Right cardiac atrium (tissue), 5 donors: ENCODE measurements at regions not wholly inside any gene's neighbourhood (a gene's known extent, or its start where the extent isn't known, plus 50 kb on each side); places are given as distances from the start of the nearest gene placed in this dataset.

Experiments
- ATAC-seq, 2 donors: fragments of 200-7000 bp; cut with Tn5 transposase; one replicate each; pipeline versions ENCODE4 v1.8.0 to v1.9.1; 2020; ENCODE audit warnings: moderate library complexity in 2 of 2, mild to moderate bottlenecking in 1 of 2
- DNase-seq, 3 donors: peaks; one replicate each; pipeline ENCODE4 v3.0.0-alpha.2; 2020
- H3K27ac ChIP-seq: one replicate; pipeline ENCODE4 v1.5.1; 2013; ENCODE audit warnings: mild to moderate bottlenecking, low read length, control low read depth, moderate library complexity
- H3K27me3 ChIP-seq: one replicate; pipeline ENCODE4 v1.6.1; 2013; ENCODE audit not compliant: control insufficient read depth, insufficient read depth
- H3K4me1 ChIP-seq: one replicate; pipeline ENCODE4 v1.6.1; 2013; ENCODE audit warnings: low read length; ENCODE audit not compliant: control insufficient read depth, insufficient read depth
- H3K4me3 ChIP-seq: one replicate; pipeline ENCODE4 v1.5.1; 2013; ENCODE audit warnings: low read length, control low read depth
- H3K9me3 ChIP-seq: one replicate; pipeline ENCODE4 v1.6.1; 2013; ENCODE audit warnings: low read length; ENCODE audit not compliant: control insufficient read depth
- WGBS: extraction: QIAGEN DNeasy Blood & Tissue Kit; methylation state at CpG from one replicate; pipeline ENCODE4 v1.1.7; 2013; 5-methylcytosine and 5-hydroxymethylcytosine counted together
- intact Hi-C, 4 donors: fragments of 100-400 bp; cut with DNase I; formaldehyde crosslinking; loops; one replicate each; pipeline versions ENCODE4 v1.11.0 to v1.14.0; 2022 to 2023
- donor health status: healthy with polysubstance abuse.
- donor health status: DM: no; HTN: yes; CAD: no.
- donor health status: DM: no; HTN: no; CAD: no.
- donor health status: DM: no; HTN: yes; CAD: no; lungs with severe emphysema.
- donor health status: DM: yes; HTN: yes; CAD: no.

DNA sequence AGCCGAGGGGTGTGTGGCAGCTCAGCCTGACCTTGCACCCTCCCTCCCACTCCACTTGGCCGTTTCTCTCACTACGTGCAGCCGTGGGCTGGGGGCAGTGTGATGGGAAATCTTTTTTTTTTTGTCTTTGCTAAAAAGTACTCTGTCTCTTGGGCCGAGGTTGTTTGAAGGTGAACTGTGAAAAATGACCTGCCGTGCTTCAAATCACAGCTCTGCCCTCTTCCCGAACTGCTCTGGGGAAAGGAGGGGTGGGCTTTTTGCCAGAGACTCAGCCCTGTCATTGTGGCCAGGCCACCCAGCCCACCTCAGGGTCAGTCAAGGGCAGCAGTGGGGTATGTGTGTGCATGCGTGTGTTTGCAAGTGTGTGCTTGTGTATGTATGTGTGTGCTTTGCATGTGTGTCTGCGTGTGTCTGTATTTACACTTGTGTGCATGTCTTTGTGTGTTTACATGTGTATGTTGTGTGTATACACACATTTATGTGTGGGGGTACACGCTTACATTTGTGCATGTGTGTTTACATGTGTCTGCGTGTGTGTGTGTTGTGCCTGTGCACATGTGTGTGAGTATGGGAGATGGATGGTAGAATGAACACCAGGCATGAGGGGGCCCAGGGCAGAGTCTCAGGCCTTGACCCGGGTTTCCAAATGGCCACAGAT is 61.3 kb upstream of the HAAO start:
- DNase-seq (no peak), ATAC-seq (no peak)
- Histone ChIP-seq H3K27ac (peak overlapping the region; percentile 11), H3K9me3 (no peaks in the 10 kb centered on the region), H3K4me1 (peaks cover 8% of the 10 kb centered on the region), H3K4me3 (no peak overlapping the region), H3K27me3 (no peaks in the 10 kb centered on the region)
- 58% methylated on average over 12 of the region's 12 CpGs for WGBS
- intact Hi-C loops, result loop anchor here in 1 of 4 donors (10.0 kb wide), 1 partner anchor 371 kb away; the partner anchor contains the start of gene ZFP36L2

DNA sequence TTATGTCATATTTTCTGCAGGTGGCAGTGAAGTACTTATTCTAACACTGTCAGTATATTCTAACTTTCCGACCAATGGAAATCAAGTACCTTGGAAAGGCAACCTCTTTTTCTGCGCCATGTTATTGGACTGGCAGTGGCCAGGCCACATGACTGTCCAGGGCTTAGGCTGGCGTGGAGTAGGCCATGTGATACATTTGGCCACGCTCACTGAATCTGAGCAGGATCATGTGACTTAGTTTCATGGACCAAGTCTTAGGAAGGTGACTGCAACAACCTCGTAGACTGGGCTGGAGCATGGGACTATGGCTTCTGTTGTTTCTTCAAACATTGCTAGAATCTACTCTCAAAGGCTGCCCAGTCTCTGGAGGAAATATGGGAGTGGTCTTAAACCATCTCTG is 60.4 kb upstream of the HAAO start:
- intact Hi-C loops, result loop anchor here in 1 of 4 donors (10.0 kb wide), 1 partner anchor 372 kb away; the partner anchor contains the start of gene ZFP36L2
- no peak overlapping the region for H3K4me3 ChIP-seq
- DNase-seq (no peak), ATAC-seq (no peak)
- no peak overlapping the region for H3K27ac ChIP-seq
- no peaks in the 10 kb centered on the region for H3K9me3 ChIP-seq
- H3K27me3 ChIP-seq, result no peaks in the 10 kb centered on the region
- WGBS, result 88% methylated on average over 5 of the region's 5 CpGs
- peaks cover 9% of the 10 kb centered on the region for H3K4me1 ChIP-seq

DNA sequence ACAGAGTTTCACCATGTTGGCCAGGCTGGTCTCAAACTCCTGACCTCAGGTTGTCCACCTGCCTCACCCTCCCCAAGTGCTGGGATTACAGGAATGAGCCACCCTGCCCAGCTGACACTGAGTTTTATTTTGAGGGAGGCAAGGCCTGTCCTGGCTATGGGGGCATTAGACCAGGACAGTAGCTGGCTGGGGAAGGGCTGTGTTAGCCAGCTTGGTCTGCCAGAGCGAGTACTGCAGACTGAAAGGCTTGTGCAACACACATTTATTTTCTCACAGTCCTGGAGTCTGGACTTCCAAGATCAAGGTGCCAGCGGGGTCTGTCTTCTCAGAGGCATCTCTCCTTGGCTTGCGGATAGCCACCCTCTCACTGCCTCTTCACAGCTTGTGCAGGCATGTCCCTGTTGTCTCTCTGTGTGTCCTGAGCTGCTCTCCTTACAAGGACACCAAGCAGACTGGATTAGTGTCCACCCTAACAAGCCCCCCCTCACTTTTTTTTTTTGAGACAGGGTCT is 59.4 kb upstream of the HAAO start:
- 85% methylated on average over 3 of the region's 3 CpGs for WGBS
- Histone ChIP-seq H3K27ac (no peak overlapping the region), H3K4me1 (peaks cover 12% of the 10 kb centered on the region), H3K9me3 (no peaks in the 10 kb centered on the region), H3K27me3 (no peaks in the 10 kb centered on the region), H3K4me3 (no peak overlapping the region)
- DNase-seq (no peak), ATAC-seq (no peak)
- intact Hi-C loops, result loop anchor here in 1 of 4 donors (10.0 kb wide), 1 partner anchor 373 kb away; the partner anchor contains the start of gene ZFP36L2

DNA sequence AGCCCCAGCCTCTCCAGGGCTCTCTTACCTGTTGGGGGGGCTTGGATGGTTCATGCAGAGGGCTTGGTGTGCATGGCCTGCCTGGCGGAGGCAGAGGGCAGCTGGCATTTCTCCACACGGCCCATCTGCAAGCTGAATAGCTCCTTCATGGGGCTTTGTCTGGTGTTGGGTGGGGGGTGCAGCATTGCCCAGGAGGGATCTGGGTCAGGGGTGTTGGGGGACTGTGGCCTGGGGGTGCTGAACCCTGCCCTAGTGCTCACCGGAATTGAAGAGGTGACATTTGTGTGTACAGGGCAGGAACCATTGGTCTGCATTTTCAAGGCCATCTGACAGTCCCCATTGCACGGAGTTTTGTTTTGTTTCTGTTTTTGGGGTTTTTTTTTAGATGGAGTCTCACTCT is 58.8 kb upstream of the HAAO start:
- no peak for ATAC-seq
- no peak for DNase-seq
- H3K27ac ChIP-seq, result no peak overlapping the region
- H3K9me3 ChIP-seq, result no peaks in the 10 kb centered on the region
- H3K4me3 ChIP-seq, result no peak overlapping the region
- peaks cover 12% of the 10 kb centered on the region for H3K4me1 ChIP-seq
- WGBS, result 68% methylated on average over 4 of the region's 4 CpGs
- H3K27me3 ChIP-seq, result no peaks in the 10 kb centered on the region
- intact Hi-C loops, result loop anchor here in 1 of 4 donors (10.0 kb wide), 1 partner anchor 374 kb away; the partner anchor contains the start of gene ZFP36L2

DNA sequence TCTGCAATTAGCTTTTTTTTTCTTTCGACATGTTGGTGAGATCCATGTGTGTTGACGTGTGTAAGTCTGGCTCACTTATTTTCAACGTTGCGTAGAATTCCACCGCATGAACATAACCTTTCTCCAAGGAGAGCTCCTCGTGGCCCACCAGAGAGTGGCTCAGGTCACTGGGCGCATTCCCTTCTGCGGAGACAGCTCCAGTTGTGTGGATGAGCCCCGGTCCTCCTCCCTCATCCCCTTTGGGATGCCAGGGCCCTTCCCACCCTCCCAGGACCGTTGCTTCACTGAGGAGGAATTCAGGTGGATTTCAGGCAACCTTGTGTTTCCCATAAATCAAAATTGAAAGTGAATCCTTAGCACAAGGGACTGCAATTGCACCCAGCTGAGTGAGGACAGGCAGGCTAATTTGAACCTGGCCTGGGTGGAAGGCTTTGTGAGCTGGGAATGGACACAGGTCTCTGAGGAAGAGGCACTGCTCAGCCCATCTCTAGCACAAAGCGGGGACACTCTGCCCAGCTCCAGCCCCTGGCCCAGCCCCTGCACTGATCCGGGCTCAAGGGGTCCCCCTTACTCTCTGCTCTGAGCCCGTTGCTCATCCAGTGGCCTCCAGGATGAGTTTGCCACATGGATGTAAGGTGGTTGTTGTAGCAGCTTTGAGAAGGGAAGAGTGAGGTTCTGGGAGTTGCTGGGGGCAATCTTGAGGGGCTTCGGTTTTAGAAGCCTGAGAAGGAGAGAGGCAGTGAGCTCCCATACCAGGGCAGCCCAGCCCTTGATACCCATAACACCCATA is 57.8 kb upstream of the HAAO start:
- peaks cover 19% of the 10 kb centered on the region for H3K4me1 ChIP-seq
- no peak overlapping the region for H3K27ac ChIP-seq
- DNase-seq (no peak), ATAC-seq (no peak)
- no peaks in the 10 kb centered on the region for H3K27me3 ChIP-seq
- intact Hi-C loops, result loop anchor here in 1 of 4 donors (10.0 kb wide), 1 partner anchor 375 kb away; the partner anchor contains the start of gene ZFP36L2
- no peaks in the 10 kb centered on the region for H3K9me3 ChIP-seq
- 83% methylated on average over 14 of the region's 14 CpGs for WGBS
- H3K4me3 ChIP-seq, result no peak overlapping the region

DNA sequence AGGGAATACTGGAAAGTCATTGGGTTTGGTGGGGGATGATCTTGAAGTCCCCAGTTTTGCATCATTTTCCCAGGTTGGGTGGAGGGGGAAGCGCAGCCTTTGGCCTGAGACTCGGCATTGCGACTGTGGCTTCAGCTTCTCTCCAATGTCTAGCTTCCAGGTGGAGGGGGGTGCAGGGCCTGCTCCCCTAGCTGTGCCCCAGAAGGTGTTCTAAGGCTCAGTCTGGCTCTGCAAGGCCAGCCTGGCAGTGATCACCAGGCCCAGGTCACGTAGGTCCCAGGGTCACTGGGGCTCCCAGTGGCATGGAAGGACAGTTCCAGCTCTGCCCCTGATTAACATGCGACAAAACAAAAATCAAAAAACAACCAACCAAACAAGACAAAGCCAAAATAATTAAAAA is 56.9 kb upstream of the HAAO start:
- Histone ChIP-seq H3K4me3 (no peak overlapping the region), H3K27ac (no peak overlapping the region), H3K4me1 (peaks cover 17% of the 10 kb centered on the region), H3K27me3 (no peaks in the 10 kb centered on the region), H3K9me3 (no peaks in the 10 kb centered on the region)
- DNase-seq (no peak), ATAC-seq (no peak)
- WGBS, result over 99% methylated on average over 5 of the region's 5 CpGs
- intact Hi-C loops, result no loop called here

DNA sequence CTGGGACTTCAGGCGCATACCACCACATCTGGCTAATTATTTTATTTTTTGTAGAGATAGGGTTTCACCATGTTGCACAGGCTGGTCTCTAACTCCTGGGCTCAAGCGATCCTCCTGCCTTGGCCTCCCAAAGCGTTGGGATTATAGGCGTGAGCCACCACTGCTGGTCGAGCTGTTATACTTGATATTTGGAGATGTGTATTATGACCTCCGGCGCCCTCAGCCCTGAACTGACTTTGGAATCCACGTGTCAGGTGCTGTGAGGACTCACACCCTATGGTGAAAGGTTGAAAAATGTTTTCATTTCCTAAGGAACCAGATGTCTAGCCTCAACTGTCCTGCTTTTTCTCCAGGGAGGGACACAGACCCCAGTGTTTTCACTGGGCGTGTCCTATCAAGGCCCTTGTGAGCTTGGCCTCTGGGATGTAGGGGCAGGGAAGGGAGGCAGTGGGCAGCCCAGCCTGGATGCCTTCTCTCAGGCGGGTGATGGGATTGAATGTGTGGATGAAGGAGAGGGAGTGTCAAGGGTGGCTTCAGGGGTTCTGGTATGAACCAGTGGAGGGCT is 56.4 kb upstream of the HAAO start:
- Histone ChIP-seq H3K4me1 (peaks cover 15% of the 10 kb centered on the region), H3K9me3 (no peaks in the 10 kb centered on the region), H3K4me3 (no peak overlapping the region), H3K27me3 (no peaks in the 10 kb centered on the region), H3K27ac (no peak overlapping the region)
- WGBS, result 94% methylated on average over 10 of the region's 10 CpGs
- intact Hi-C loops, result no loop called here
- no peak for ATAC-seq
- no peak for DNase-seq

DNA sequence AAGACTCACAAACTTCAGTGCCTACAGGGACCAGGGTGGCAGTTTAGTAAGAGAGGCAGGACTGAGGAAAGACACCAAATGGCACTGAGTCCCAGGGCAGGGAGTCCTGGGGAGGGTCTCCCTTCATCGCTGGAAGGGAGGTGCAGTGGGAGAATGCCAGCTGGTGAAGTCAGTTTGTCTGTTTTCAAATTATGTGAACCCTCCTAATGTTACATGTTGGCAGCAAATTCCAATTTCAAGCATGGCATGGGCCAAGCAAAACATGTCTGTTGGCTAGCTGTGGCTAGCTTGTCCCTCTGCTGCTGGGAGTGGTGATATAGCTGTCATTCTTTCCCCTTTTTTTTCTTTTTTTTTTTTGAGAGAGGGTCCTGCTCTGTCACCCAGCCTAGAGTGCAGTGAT is 55.9 kb upstream of the HAAO start:
- Histone ChIP-seq H3K4me1 (peaks cover 13% of the 10 kb centered on the region), H3K9me3 (no peaks in the 10 kb centered on the region), H3K27me3 (no peaks in the 10 kb centered on the region), H3K4me3 (no peak overlapping the region), H3K27ac (no peak overlapping the region)
- 53% methylated on average over 1 of the region's 1 CpG for WGBS
- intact Hi-C loops, result no loop called here
- ATAC-seq (peak in 1 of 2 donors; percentile 59), DNase-seq (peak in 1 of 3 donors; percentile 74)

DNA sequence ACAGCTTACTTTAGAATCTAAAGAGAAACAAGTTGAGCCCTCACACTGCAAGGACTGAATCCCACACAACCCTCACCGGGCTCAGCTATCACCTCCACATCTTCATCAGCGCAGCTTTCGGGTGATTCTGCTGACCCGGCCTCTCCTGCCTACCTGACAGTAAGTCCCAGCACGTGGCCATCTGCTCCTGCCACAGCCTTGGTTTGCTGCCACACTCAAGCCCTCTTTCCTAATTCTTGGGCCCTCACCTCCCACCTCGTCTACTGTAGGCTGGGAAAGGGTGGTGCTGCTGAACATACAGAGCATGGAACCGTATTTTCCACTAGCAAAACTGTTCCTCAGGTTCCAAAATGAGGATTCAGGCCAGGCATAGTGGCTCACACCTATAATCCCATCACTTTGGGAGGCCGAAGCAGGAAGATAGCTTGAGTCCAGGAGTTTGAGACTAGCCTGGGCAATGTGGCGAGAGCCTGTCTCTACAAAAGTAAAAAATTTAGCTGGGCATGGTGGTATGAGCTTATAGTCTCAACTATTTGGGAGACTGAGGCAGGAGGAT is 55.3 kb upstream of the HAAO start:
- Histone ChIP-seq H3K27ac (peak overlapping the region; percentile 48), H3K4me1 (peaks cover 13% of the 10 kb centered on the region), H3K27me3 (no peaks in the 10 kb centered on the region), H3K9me3 (no peaks in the 10 kb centered on the region), H3K4me3 (no peak overlapping the region)
- ATAC-seq, result no peak
- DNase-seq, result no peak
- WGBS, result 89% methylated on average over 9 of the region's 9 CpGs
- intact Hi-C loops, result no loop called here

DNA sequence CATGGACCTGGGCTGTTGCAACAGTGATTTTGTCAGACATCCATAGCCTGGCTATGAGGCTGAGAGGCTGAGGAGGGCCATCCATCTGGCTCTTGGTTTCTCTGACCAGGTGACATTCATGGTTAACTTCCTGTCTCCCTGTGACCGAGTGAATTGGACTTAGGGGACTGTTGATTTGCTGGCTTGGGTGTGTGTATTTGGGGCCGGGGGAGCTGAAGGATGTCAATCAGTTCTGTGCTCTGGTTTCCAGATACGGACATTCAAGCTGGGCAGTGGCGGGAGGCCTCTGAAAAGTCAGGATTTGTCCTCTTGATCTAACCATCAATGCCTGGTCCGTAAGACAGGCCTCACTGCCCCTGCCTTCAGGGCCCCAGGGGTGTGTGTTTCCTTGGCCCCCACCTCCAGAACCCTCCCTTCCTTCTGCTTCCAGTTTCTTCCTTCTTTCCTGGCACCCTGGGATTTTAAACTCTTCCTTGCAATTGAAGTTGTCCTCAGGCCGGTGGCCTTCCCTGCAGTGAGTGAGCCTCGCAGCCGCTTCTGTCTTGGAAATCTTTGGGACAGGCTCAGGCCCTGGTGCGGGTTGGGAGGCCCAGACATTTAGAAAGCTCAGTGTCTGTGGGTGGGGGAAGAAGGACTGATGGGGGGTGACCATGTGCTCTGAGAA is 54.7 kb upstream of the HAAO start:
- WGBS, result 91% methylated on average over 9 of the region's 9 CpGs

More for the DNA sequence above, 54.7 kb upstream of the HAAO start:
- peaks cover 13% of the 10 kb centered on the region for H3K4me1 ChIP-seq
- peak overlapping the region; percentile 74 for H3K27ac ChIP-seq
- H3K27me3 ChIP-seq, result no peaks in the 10 kb centered on the region
- intact Hi-C loops, result no loop called here
- H3K9me3 ChIP-seq, result no peaks in the 10 kb centered on the region
- no peak overlapping the region for H3K4me3 ChIP-seq
- ATAC-seq (no peak), DNase-seq (no peak)
